NT2/D1 (cell line): ENCODE measurements at regions not wholly inside any gene's neighbourhood (a gene's known extent, or its start where the extent isn't known, plus 50 kb on each side); places are given as distances from the start of the nearest gene placed in this dataset.

Source experiments
- YY1 ChIP-seq: IDR thresholded peaks from 2 replicates; pipeline ENCODE4 v1.6.1; 2011; ENCODE audit not compliant: insufficient read length, insufficient read depth
- ZNF274 ChIP-seq: IDR thresholded peaks from 2 replicates; pipeline ENCODE4 v1.6.1; 2011; ENCODE audit warnings: mild to moderate bottlenecking, low read depth, low read length

GRCh38 chr4:119851649-119852048 lies 215.0 kb downstream of the MAD2L1 start:
- TF ChIP-seq YY1 (no peak), ZNF274 (no peak)
